ENCODE measurements at regions not wholly inside any gene's neighbourhood (a gene's known extent, or its start where the extent isn't known, plus 50 kb on each side); places are given as distances from the start of the nearest gene placed in this dataset.

- WGBS, 2 donors = 93% methylated on average over 1 of the region's 1 CpG
- intact Hi-C loops (cut with DNase I) = no loop called here
- H3K4me3 ChIP-seq (replicated peaks in 1 of 3) = no peak overlapping the region
- no peaks in the 10 kb centered on the region for H3K27me3 ChIP-seq
- DNase-seq = no peak
- H3K36me3 ChIP-seq = no peaks in the 10 kb centered on the region
- no peaks in the 10 kb centered on the region for H3K9me3 ChIP-seq
- no peak for TF ChIP-seq CTCF (IDR thresholded peaks at IDR 0.05)
- no peak for TF ChIP-seq POLR2A (IDR thresholded peaks at IDR 0.05)
- H3K27ac ChIP-seq = no peak overlapping the region
- H3K4me1 ChIP-seq = no peaks in the 10 kb centered on the region
Measured at GRCh38 chr5:167897371-167897770, 394.1 kb upstream of the WWC1 start.

DNA sequence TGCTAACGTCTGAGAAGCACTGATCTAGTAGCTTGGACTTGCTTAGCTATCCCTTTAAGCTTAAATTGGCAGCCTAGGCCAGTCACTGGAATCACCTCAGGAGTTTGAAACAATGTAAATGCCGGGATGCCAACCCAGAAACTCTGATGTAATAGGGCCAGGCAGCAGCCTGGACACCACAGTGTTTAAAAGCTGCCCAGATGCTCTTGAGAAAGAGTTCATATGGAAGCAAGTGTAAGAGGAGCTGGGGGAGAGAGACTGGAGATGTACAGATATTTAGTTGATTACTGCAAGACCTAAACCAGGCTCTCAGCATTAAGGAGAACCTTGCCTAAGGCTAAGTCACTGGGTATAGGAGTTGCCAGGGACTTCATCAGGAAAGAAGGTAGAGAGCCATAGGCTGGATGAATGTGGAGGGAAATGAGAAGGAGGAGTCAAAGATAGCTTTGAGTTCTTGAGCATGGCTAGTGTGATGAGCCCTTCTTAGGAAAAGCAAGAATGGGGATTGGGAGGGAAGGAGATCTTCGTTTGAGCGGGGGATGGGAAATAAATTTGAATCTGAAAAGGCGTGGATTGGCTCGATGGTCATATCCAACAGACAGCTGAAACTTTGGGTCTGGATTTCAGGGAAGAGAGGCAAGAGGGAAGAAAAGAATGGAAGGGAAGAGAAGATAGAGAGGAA is 392.9 kb upstream of the WWC1 start:
- intact Hi-C loops (cut with DNase I) = no loop called here
- Histone ChIP-seq H3K4me1 (no peaks in the 10 kb centered on the region), H3K4me3 (replicated peaks in 1 of 3) (no peak overlapping the region), H3K27ac (no peak overlapping the region), H3K9me3 (no peaks in the 10 kb centered on the region), H3K36me3 (no peaks in the 10 kb centered on the region), H3K27me3 (no peaks in the 10 kb centered on the region)
- no peak for TF ChIP-seq POLR2A (IDR thresholded peaks at IDR 0.05)
- TF ChIP-seq CTCF (IDR thresholded peaks at IDR 0.05) = no peak
- no peak for DNase-seq
- 71 to 80% methylated on average over 6 of the region's 6 CpGs for WGBS, 2 donors

DNA sequence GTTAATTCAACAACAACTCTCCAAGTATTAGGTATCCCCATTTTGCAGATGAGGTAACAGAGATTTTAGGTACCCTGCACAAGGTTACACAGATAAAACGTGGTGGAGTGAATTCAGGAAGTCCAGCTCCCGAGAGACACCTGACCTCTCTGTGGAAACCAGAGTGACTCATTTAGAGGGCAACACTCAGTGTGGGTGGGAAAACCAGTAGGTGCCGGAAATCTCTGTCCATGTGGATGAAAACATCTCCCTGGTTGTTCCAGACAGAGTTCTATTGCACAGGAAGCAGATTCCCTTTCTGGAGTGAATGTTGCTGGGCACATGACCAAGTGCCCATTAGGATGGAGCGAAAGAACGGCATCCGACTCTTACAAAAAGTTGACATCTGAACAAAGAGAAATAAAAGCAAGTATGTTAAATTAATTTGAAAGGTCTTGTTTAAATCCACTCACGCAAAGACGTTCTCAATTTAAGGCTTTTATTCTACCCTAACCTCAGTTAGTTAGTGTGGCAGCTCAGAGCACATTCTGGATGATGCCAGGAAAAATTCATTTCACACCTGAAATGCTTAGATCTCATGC is 391.9 kb upstream of the WWC1 start:
- H3K27me3 ChIP-seq = no peaks in the 10 kb centered on the region
- H3K36me3 ChIP-seq = no peaks in the 10 kb centered on the region
- DNase-seq = no peak
- intact Hi-C loops (cut with DNase I) = no loop called here
- WGBS, 2 donors = 73 to 89% methylated on average over 8 of the region's 8 CpGs
- H3K9me3 ChIP-seq = no peaks in the 10 kb centered on the region
- H3K27ac ChIP-seq = no peak overlapping the region
- H3K4me1 ChIP-seq = no peaks in the 10 kb centered on the region
- TF ChIP-seq CTCF (IDR thresholded peaks at IDR 0.05) (no peak), POLR2A (IDR thresholded peaks at IDR 0.05) (no peak)
- H3K4me3 ChIP-seq (replicated peaks in 1 of 3) = no peak overlapping the region

DNA sequence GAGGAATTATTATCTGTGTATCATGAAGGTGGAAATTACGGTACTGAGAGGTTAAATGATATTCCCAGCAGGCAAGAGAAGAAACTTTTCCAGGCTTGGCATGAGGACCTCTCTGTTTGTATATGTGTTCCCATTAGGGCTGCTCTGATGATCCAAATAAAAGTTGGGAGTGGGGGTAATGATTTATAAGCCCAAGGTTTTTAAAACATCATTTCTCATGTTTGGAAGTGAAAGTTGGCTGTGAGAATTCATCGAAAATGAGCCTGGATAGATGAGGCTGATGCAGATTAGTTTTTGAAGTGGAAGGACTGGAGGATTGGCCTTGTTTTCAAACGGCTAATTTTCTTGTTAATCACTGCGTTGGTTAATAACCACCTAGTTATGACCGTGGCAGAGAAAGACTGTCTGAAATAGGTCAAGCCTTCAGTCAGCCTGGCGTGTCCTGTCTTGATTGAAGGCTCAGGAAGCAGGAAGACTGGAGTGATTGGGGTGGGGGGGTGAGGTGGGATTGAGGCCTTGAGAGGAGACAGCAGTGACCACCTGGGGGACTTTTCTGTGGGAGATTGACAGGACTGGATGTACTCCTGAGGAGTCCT is 391.0 kb upstream of the WWC1 start:
- Histone ChIP-seq H3K27ac (no peak overlapping the region), H3K4me3 (replicated peaks in 1 of 3) (no peak overlapping the region), H3K27me3 (no peaks in the 10 kb centered on the region), H3K4me1 (no peaks in the 10 kb centered on the region), H3K36me3 (no peaks in the 10 kb centered on the region), H3K9me3 (no peaks in the 10 kb centered on the region)
- intact Hi-C loops (cut with DNase I) = no loop called here
- TF ChIP-seq POLR2A (IDR thresholded peaks at IDR 0.05) (no peak), CTCF (IDR thresholded peaks at IDR 0.05) (no peak)
- 71 to 79% methylated on average over 6 of the region's 6 CpGs for WGBS, 2 donors
- DNase-seq = no peak

DNA sequence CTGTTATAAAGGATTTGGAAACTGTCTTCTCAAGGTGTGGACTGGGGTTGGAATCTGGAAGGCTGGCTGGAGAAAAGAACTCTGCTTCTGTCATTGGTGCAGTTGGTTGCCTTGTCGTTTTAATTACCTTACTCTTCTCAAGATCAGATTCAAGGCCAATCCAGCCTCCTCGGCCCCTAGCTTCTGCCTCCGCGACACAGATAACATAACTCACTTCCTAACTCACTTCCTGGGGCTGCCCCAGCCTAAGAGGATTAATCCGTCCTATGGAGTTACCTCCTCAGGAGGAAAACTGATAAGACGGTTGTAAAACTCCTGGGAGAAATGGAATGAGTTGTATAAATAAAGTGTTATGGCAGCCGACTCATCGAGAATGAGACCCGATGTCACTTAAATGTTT is 389.1 kb upstream of the WWC1 start:
- H3K27me3 ChIP-seq = no peaks in the 10 kb centered on the region
- H3K27ac ChIP-seq = no peak overlapping the region
- no peak for DNase-seq
- TF ChIP-seq CTCF (IDR thresholded peaks at IDR 0.05) = no peak
- no peak for TF ChIP-seq POLR2A (IDR thresholded peaks at IDR 0.05)
- WGBS, 2 donors = 41 to 46% methylated on average over 9 of the region's 9 CpGs
- H3K9me3 ChIP-seq = no peaks in the 10 kb centered on the region
- intact Hi-C loops (cut with DNase I) = no loop called here
- H3K4me1 ChIP-seq = no peaks in the 10 kb centered on the region
- H3K4me3 ChIP-seq (replicated peaks in 1 of 3) = no peak overlapping the region
- H3K36me3 ChIP-seq = no peaks in the 10 kb centered on the region

Measured in thyroid gland (tissue), 4 donors.